CD8-positive, alpha-beta memory T cell (primary cell): ENCODE measurements at regions not wholly inside any gene's neighbourhood (a gene's known extent, or its start where the extent isn't known, plus 50 kb on each side); places are given as distances from the start of the nearest gene placed in this dataset.
A peak's percentile ranks its signal among the peaks of the same experiment; 100 is the strongest.

Experiments
- CTCF ChIA-PET: fragments of 350-600 bp; sonication (Branson Sonifier 250); formaldehyde crosslinking; loops from one replicate; lab custom pipeline; 2021; ENCODE audit warnings: antibody characterized with exemption; lab: Charles Lee
- POLR2A ChIA-PET: fragments of 350-600 bp; sonication (Branson Sonifier 250); formaldehyde crosslinking; loops from one replicate; lab custom pipeline; 2021; ENCODE audit warnings: antibody characterized with exemption; lab: Charles Lee
- DNase-seq, 5 donors: peaks; one replicate each; pipeline versions ENCODE4 v3.0.0 to v3.0.0-alpha.2; 2020 to 2022; ENCODE audit warnings: mixed read lengths in 1 of 5
- H3K27ac ChIP-seq: one replicate; pipeline ENCODE4 v1.7.0; 2013; ENCODE audit warnings: low read depth, mild to moderate bottlenecking, low read length, moderate library complexity
- H3K27me3 ChIP-seq: 2 replicates; pipeline ENCODE4 v1.7.0; 2013; ENCODE audit warnings: low read length, mild to moderate bottlenecking; ENCODE audit not compliant: insufficient read depth, poor library complexity, severe bottlenecking
- H3K36me3 ChIP-seq: 2 replicates; pipeline ENCODE4 v1.7.0; 2013; ENCODE audit warnings: mild to moderate bottlenecking, low read length, moderate library complexity; ENCODE audit not compliant: insufficient read depth
- H3K4me1 ChIP-seq: 2 replicates; pipeline ENCODE4 v1.7.0; 2013; ENCODE audit warnings: mild to moderate bottlenecking, low read length, moderate library complexity; ENCODE audit not compliant: insufficient read depth
- H3K4me3 ChIP-seq: 2 replicates; pipeline ENCODE4 v1.7.0; 2013; ENCODE audit warnings: mild to moderate bottlenecking, low read length
- H3K9me3 ChIP-seq: 2 replicates; pipeline ENCODE4 v1.7.0; 2013; ENCODE audit warnings: mild to moderate bottlenecking, low read length
- H3K27ac Mint-ChIP-seq, 8 donors: one replicate each; pipeline ENCODE4 v1.8.0; 2020 to 2021; ENCODE audit warnings: mixed read lengths in 8 of 8, mild to moderate bottlenecking in 6 of 8, inconsistent platforms in 3 of 8, moderate library complexity in 3 of 8
- H3K27me3 Mint-ChIP-seq, 2 donors: one replicate each; pipeline ENCODE4 v1.8.0; 2020 to 2021; ENCODE audit warnings: mixed read lengths in 2 of 2, mild to moderate bottlenecking in 1 of 2, moderate library complexity in 1 of 2
- H3K36me3 Mint-ChIP-seq, 3 donors: one replicate each; pipeline ENCODE4 v1.8.0; 2020 to 2021; ENCODE audit warnings: mixed read lengths in 3 of 3, inconsistent platforms in 1 of 3, mild to moderate bottlenecking in 1 of 3
- H3K4me1 Mint-ChIP-seq, 3 donors: one replicate each; pipeline ENCODE4 v1.8.0; 2020 to 2021; ENCODE audit warnings: mixed read lengths in 3 of 3, inconsistent platforms in 1 of 3, mild to moderate bottlenecking in 1 of 3
- H3K4me3 Mint-ChIP-seq, 7 donors: one replicate each; pipeline ENCODE4 v1.8.0; 2020 to 2021; ENCODE audit warnings: mixed read lengths in 7 of 7, mild to moderate bottlenecking in 6 of 7, moderate library complexity in 4 of 7, inconsistent platforms in 2 of 7
- H3K9me3 Mint-ChIP-seq, 5 donors: one replicate each; pipeline ENCODE4 v1.8.0; 2020 to 2022; ENCODE audit warnings: mixed read lengths in 5 of 5, mild to moderate bottlenecking in 3 of 5, moderate library complexity in 2 of 5, inconsistent platforms in 1 of 5

DNA sequence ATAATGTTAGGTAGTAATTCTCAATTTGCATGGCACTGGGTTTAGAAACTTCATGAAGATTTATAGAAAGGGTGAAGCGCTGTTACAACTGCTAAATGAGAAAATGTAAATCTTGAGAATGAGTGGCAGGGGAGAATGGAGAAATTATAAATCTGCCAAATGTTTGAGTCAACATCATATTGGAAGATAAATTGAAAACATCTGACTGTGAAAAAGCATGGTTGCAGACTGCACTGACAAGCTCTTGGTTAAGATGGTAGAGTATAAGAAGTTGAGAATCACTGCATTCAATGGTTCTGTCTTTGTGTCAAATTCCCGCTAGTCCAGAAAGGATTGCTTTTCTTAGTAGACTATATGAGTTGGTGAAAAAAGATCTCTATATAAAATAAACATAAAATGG, 113.3 kb upstream of the DUSP10 start:
- H3K4me1 ChIP-seq = no peaks in the 10 kb centered on the region
- Mint-ChIP-seq H3K4me1 (no peaks in the 10 kb centered on the region), H3K4me3 (no peak overlapping the region), H3K27me3 (peaks cover 0 to 1% of the 10 kb centered on the region in 2 donors), H3K36me3 (no peaks in the 10 kb centered on the region), H3K9me3 (no peaks in the 10 kb centered on the region), H3K27ac (no peak overlapping the region)
- no peak overlapping the region for H3K27ac ChIP-seq
- no peak overlapping the region for H3K4me3 ChIP-seq
- no peaks in the 10 kb centered on the region for H3K36me3 ChIP-seq
- H3K9me3 ChIP-seq = no peaks in the 10 kb centered on the region
- DNase-seq = no peak
- POLR2A ChIA-PET = no interaction called here
- CTCF ChIA-PET = no interaction called here
- no peaks in the 10 kb centered on the region for H3K27me3 ChIP-seq

DNA sequence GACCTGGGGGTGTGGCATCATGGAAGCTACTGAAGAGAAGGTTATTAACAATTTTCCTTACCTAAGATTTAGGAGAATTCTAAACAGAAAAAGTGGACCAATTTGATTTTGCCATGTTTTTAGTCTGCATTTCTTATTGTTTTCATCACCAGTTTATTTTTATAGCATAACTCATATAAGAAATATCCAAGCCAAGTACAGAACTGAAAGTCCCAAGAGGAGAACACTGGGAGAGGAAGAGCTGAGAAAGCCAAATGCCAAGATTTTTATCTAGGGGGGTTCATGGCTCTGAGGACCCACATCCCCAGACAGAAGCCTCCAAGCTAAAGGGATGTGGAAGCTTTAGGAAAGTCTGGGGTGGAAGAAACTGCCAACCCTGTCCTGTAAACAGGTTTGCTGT, 109.4 kb upstream of the DUSP10 start:
- no peak overlapping the region for H3K4me3 Mint-ChIP-seq
- Histone ChIP-seq H3K27me3 (no peaks in the 10 kb centered on the region), H3K4me3 (no peak overlapping the region), H3K36me3 (no peaks in the 10 kb centered on the region), H3K9me3 (no peaks in the 10 kb centered on the region), H3K4me1 (no peaks in the 10 kb centered on the region), H3K27ac (no peak overlapping the region)
- no peak for DNase-seq
- H3K4me1 Mint-ChIP-seq = no peaks in the 10 kb centered on the region
- H3K27ac Mint-ChIP-seq = no peak overlapping the region
- H3K27me3 Mint-ChIP-seq = peaks cover 0 to 1% of the 10 kb centered on the region in 2 donors
- ChIA-PET CTCF (no interaction called here), POLR2A (no interaction called here)
- H3K36me3 Mint-ChIP-seq = no peaks in the 10 kb centered on the region
- H3K9me3 Mint-ChIP-seq = no peaks in the 10 kb centered on the region

DNA sequence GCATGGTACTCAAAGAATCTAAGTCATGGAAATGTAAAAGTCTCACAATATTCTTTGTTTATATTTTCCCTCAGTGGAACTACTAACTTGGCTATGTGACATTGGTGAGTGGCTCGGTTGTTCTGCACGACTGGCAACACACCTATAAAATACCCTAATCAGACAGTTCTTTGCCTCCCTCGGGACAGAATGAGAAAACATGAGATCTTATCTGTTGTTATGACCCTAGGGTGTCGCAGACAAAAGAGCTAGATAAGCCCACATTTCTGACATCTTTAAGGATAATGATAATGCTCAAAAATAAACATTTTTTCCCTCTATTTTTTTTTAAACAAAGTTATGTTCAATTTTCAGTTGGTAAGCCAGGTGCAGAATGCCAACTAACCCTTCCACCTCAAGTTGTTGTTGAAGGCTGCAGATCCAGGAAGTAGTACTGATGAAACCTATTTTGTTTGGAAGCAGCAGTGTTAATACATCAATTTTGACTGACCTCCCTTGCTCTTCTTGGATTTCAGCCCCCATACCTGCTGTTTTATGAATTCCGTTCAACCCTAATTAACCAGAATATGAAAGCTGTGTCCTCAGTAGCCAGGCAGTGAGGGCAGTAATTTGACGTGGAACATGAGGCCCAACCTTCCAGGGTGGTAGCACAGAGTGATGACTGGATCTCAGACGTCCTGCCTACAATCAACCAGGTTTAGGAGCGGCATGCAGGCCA, 108.7 kb upstream of the DUSP10 start:
- Mint-ChIP-seq H3K27ac (no peak overlapping the region), H3K36me3 (no peaks in the 10 kb centered on the region), H3K27me3 (peaks cover 0 to 1% of the 10 kb centered on the region in 2 donors), H3K4me1 (no peaks in the 10 kb centered on the region), H3K9me3 (no peaks in the 10 kb centered on the region), H3K4me3 (no peak overlapping the region)
- DNase-seq = no peak
- Histone ChIP-seq H3K27ac (no peak overlapping the region), H3K36me3 (no peaks in the 10 kb centered on the region), H3K27me3 (no peaks in the 10 kb centered on the region), H3K4me3 (no peak overlapping the region), H3K4me1 (no peaks in the 10 kb centered on the region), H3K9me3 (no peaks in the 10 kb centered on the region)
- ChIA-PET POLR2A (no interaction called here), CTCF (no interaction called here)

DNA sequence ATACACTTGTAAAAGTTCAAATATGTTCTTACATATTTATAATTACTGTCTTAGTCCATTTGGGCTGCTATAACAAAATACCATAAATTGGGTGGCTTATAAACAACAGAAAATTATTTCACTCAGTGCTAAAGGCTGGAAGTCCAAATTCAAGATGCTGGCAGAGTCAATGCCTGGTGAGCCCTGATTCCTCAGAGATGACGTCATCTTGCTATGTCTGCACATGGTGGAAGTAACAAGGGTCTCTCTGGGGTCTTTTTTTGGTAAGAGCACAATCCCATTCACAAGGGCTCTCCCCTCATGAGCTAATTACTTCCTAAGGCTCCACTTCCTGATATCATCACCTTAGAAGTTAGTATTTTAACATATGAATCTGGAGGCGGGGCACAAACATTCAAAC, 108.0 kb upstream of the DUSP10 start:
- no peaks in the 10 kb centered on the region for H3K9me3 ChIP-seq
- no peaks in the 10 kb centered on the region for H3K4me1 ChIP-seq
- Mint-ChIP-seq H3K27ac (no peak overlapping the region), H3K27me3 (peaks cover 0 to 1% of the 10 kb centered on the region in 2 donors), H3K4me3 (no peak overlapping the region), H3K9me3 (no peaks in the 10 kb centered on the region), H3K36me3 (no peaks in the 10 kb centered on the region), H3K4me1 (no peaks in the 10 kb centered on the region)
- CTCF ChIA-PET = no interaction called here
- no peak overlapping the region for H3K4me3 ChIP-seq
- no peak for DNase-seq
- no peaks in the 10 kb centered on the region for H3K27me3 ChIP-seq
- no peaks in the 10 kb centered on the region for H3K36me3 ChIP-seq
- no peak overlapping the region for H3K27ac ChIP-seq
- POLR2A ChIA-PET = no interaction called here

DNA sequence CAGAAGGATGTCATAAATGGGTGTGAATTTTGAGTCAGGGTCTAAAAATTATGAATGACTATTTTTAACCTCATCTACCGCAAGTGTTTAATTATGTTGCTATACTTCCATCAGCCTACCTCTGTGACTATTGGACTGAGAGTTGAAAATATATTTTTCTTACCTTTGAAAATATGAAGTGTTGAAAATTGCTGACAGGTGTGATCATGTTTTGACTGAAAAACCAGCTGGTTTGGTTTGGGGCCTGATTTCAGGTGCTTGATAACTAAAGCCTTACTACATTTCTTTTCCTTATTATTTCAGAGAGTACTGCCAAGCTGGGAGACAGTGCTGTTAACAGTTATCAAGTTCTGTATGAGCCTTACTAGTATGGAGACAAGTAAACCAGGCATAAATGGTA, 107.2 kb upstream of the DUSP10 start:
- Histone ChIP-seq H3K36me3 (no peaks in the 10 kb centered on the region), H3K27ac (no peak overlapping the region), H3K9me3 (no peaks in the 10 kb centered on the region), H3K27me3 (no peaks in the 10 kb centered on the region), H3K4me3 (no peak overlapping the region), H3K4me1 (no peaks in the 10 kb centered on the region)
- Mint-ChIP-seq H3K4me3 (no peak overlapping the region), H3K27me3 (peaks cover 0 to 3% of the 10 kb centered on the region in 2 donors), H3K4me1 (no peaks in the 10 kb centered on the region), H3K9me3 (no peaks in the 10 kb centered on the region), H3K27ac (no peak overlapping the region), H3K36me3 (no peaks in the 10 kb centered on the region)
- DNase-seq = no peak
- ChIA-PET POLR2A (no interaction called here), CTCF (no interaction called here)

DNA sequence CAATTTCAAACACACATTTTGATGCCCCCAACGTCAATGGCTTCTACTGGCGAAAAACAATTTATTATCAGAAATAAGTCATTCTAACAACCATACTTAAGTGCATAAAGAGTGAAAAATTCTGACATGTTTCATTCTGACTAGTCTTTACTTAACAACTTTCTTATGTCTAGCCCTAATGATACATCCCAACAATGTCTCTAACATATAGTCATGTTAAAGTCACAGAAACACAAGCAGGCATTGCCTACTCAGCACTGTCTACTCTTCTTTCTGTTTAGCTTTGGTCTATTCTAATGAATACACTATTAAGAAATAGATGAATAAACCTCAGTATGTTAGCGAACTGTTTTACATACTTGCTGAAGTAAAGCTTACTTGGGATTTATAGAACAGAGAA, 105.8 kb upstream of the DUSP10 start:
- H3K9me3 ChIP-seq = no peaks in the 10 kb centered on the region
- no peak overlapping the region for H3K27ac ChIP-seq
- H3K4me3 ChIP-seq = no peak overlapping the region
- Mint-ChIP-seq H3K4me1 (no peaks in the 10 kb centered on the region), H3K9me3 (no peaks in the 10 kb centered on the region), H3K36me3 (no peaks in the 10 kb centered on the region), H3K27me3 (peaks cover 0 to 2% of the 10 kb centered on the region in 2 donors), H3K4me3 (no peak overlapping the region), H3K27ac (peak overlapping the region in 1 of 8 donors; percentile 20)
- DNase-seq = no peak
- no peaks in the 10 kb centered on the region for H3K27me3 ChIP-seq
- H3K4me1 ChIP-seq = no peaks in the 10 kb centered on the region
- CTCF ChIA-PET = interaction anchor here (1.1 kb wide), 1 partner anchor 9 kb away, joined by 3 read pairs; no protein-coding TSS in a partner anchor
- H3K36me3 ChIP-seq = no peaks in the 10 kb centered on the region
- POLR2A ChIA-PET = interaction anchor here (0.6 kb wide), 1 partner anchor 21 kb away, joined by 6 read pairs; no protein-coding TSS in a partner anchor

DNA sequence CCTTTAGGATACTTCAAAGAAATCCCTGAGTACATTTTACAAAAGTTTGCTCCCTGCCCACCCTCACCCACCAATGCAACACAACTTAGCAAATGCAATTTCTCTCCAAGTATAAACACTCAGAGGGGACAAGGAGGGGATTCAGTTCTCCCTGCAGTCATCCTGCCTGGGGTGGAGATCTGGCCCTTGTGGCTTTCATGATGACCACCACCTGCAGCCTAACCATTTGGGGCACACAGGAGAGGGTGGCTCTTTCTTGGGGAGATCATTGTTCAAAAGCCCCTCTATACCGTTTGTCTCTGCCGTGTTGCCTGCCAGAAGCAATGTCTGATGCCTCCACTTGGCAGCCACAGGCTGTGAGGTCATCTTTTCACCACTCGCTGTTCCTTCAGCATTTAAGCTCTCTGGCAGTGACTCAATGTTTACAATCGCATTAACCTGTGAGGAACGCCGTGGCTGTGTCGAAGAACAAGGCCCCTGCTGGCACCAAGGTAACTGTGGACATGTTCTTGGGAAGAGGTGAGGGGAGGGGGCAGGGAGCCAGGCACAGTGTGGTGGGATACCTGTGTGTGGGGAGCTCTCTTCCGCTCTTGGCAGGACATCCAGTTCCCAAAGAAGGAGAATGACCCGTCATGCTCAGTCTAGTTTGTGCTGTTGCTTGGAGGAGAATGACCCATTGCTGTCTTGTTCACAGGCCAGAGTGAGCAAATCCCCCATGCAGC, 103.9 kb upstream of the DUSP10 start:
- CTCF ChIA-PET = no interaction called here

DNA sequence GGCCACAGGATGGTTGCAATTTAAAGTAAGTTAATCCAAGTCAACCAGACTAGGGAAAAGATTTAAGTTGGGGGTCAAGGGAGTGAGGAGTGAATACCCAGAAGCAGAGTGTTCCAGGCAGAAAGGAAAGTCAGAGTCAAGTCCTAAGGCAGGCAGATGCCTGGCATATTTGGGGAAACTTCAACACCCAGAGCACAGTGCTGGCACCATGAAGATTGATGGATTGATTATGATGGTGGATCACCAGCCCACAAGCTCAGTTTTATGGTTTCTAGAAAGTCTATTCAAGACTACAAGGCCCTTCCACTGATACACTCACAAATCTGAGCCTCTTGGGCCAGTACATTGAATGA, 100.1 kb upstream of the DUSP10 start:
- Mint-ChIP-seq H3K9me3 (no peaks in the 10 kb centered on the region), H3K4me1 (peaks cover 27 to 38% (median 28%) of the 10 kb centered on the region in 3 donors), H3K36me3 (no peaks in the 10 kb centered on the region), H3K27me3 (peaks cover 0 to 2% of the 10 kb centered on the region in 2 donors), H3K27ac (peak overlapping the region in 2 of 8 donors; percentile 8 to 22), H3K4me3 (no peak overlapping the region)
- peaks cover 18% of the 10 kb centered on the region for H3K4me1 ChIP-seq
- no peak overlapping the region for H3K27ac ChIP-seq
- H3K36me3 ChIP-seq = no peaks in the 10 kb centered on the region
- no peaks in the 10 kb centered on the region for H3K27me3 ChIP-seq
- POLR2A ChIA-PET = no interaction called here
- no peaks in the 10 kb centered on the region for H3K9me3 ChIP-seq
- CTCF ChIA-PET = no interaction called here
- H3K4me3 ChIP-seq = no peak overlapping the region
- DNase-seq = no peak

More for the DNA sequence above, 103.9 kb upstream of the DUSP10 start:
- no peak overlapping the region for H3K4me3 Mint-ChIP-seq
- H3K4me1 Mint-ChIP-seq = peaks cover 0 to 4% (median 2%) of the 10 kb centered on the region in 3 donors
- no peak for DNase-seq
- Histone ChIP-seq H3K9me3 (no peaks in the 10 kb centered on the region), H3K4me1 (no peaks in the 10 kb centered on the region), H3K4me3 (no peak overlapping the region), H3K27ac (no peak overlapping the region), H3K27me3 (no peaks in the 10 kb centered on the region), H3K36me3 (no peaks in the 10 kb centered on the region)
- peak overlapping the region in 2 of 8 donors; percentile 17 to 19 for H3K27ac Mint-ChIP-seq
- H3K9me3 Mint-ChIP-seq = no peaks in the 10 kb centered on the region
- POLR2A ChIA-PET = no interaction called here
- peaks cover 0 to 2% of the 10 kb centered on the region in 2 donors for H3K27me3 Mint-ChIP-seq
- no peaks in the 10 kb centered on the region for H3K36me3 Mint-ChIP-seq
